OCI-LY1 (cell line): ENCODE measurements at regions not wholly inside any gene's neighbourhood (a gene's known extent, or its start where the extent isn't known, plus 50 kb on each side); places are given as distances from the start of the nearest gene placed in this dataset.

Experiments used
- H2AFZ ChIP-seq: fragments of 200-600 bp; sonication (generic), shearing (Covaris generic); 2 replicates; pipeline ENCODE4 v1.6.0; 2014; ENCODE audit warnings: antibody characterized with exemption, mild to moderate bottlenecking, low read length
- H3F3A ChIP-seq: fragments of 200-600 bp; sonication (generic), shearing (Covaris generic); 2 replicates; pipeline ENCODE4 v1.6.0; 2014; ENCODE audit warnings: mild to moderate bottlenecking, antibody characterized with exemption, low read length, moderate library complexity; ENCODE audit not compliant: insufficient read depth
- H3K27ac ChIP-seq: fragments of 200-600 bp; sonication (generic); 2 replicates; pipeline ENCODE4 v1.5.1; 2014; ENCODE audit warnings: low read length, mixed run types, mild to moderate bottlenecking, low read depth; ENCODE audit not compliant: poor library complexity, severe bottlenecking
- H3K27me3 ChIP-seq: fragments of 200-600 bp; sonication (generic); 2 replicates; pipeline ENCODE4 v1.6.0; 2014; ENCODE audit warnings: antibody characterized with exemption, mild to moderate bottlenecking, low read length, moderate library complexity; ENCODE audit not compliant: insufficient read depth
- H3K36me3 ChIP-seq: fragments of 200-600 bp; sonication (generic); 2 replicates; pipeline ENCODE4 v1.6.1; 2014; ENCODE audit warnings: mild to moderate bottlenecking, antibody characterized with exemption, low read length, moderate library complexity, mixed read lengths; ENCODE audit not compliant: insufficient read depth
- H3K4me1 ChIP-seq: fragments of 200-600 bp; sonication (generic); 2 replicates; pipeline ENCODE4 v1.5.1; 2014; ENCODE audit warnings: mild to moderate bottlenecking, low read length, moderate library complexity; ENCODE audit not compliant: insufficient read depth, severe bottlenecking
- H3K4me2 ChIP-seq: fragments of 200-600 bp; sonication (generic), shearing (Covaris generic); 2 replicates; pipeline ENCODE4 v1.6.1; 2014; ENCODE audit warnings: low read length
- H3K4me3 ChIP-seq: fragments of 200-600 bp; sonication (generic); 2 replicates; pipeline ENCODE4 v1.5.1; 2014; ENCODE audit warnings: low read length, low read depth, mild to moderate bottlenecking, mixed read lengths; ENCODE audit not compliant: poor library complexity, severe bottlenecking
- H3K79me2 ChIP-seq: fragments of 200-600 bp; shearing (Covaris generic); 2 replicates; pipeline ENCODE4 v1.6.1; 2016; ENCODE audit warnings: mixed run types, low read length, mixed read lengths; ENCODE audit not compliant: insufficient read depth
- H3K9ac ChIP-seq: fragments of 200-600 bp; sonication (generic), shearing (Covaris generic); 2 replicates; pipeline ENCODE4 v1.6.1; 2014; ENCODE audit warnings: mild to moderate bottlenecking, low read length, mixed read lengths
- H3K9me2 ChIP-seq: fragments of 200-600 bp; sonication (generic), shearing (Covaris generic); 2 replicates; pipeline ENCODE4 v1.6.1; 2014; ENCODE audit warnings: low read depth, mild to moderate bottlenecking, low read length, mixed read lengths
- H3K9me3 ChIP-seq: fragments of 200-600 bp; shearing (Covaris generic); 2 replicates; pipeline ENCODE4 v1.6.1; 2014; ENCODE audit warnings: low read length, mixed read lengths
- H4K20me1 ChIP-seq: fragments of 200-600 bp; sonication (generic), shearing (Covaris generic); 2 replicates; pipeline ENCODE4 v1.6.0; 2016; ENCODE audit warnings: mild to moderate bottlenecking, low read length; ENCODE audit not compliant: insufficient read depth
- CTCF ChIP-seq: fragments of 200-600 bp; sonication (generic), shearing (Covaris generic); IDR thresholded peaks from 2 replicates; pipeline ENCODE4 v1.5.1; 2017; ENCODE audit warnings: mild to moderate bottlenecking, antibody characterized with exemption, low read length, moderate library complexity, mixed read lengths
- EZH2 ChIP-seq: fragments of 200-600 bp; sonication (generic), shearing (Covaris generic); IDR thresholded peaks from 2 replicates; pipeline ENCODE4 v1.8.0; 2017; ENCODE audit warnings: borderline replicate concordance, mixed run types, mild to moderate bottlenecking, antibody characterized with exemption, low read length, moderate library complexity, mixed read lengths

- Histone ChIP-seq H3K9ac (no peak overlapping the region), H3K4me1 (peaks cover 18% of the 10 kb centered on the region), H4K20me1 (no peaks in the 10 kb centered on the region), H3K36me3 (no peaks in the 10 kb centered on the region), H3K4me3 (no peak overlapping the region), H3K9me3 (no peaks in the 10 kb centered on the region), H3K27ac (no peak overlapping the region), H3K4me2 (no peak overlapping the region), H3F3A (no peaks in the 10 kb centered on the region), H3K79me2 (no peaks in the 10 kb centered on the region), H3K9me2 (no peaks in the 10 kb centered on the region), H2AFZ (no peak overlapping the region), H3K27me3 (no peaks in the 10 kb centered on the region)
- TF ChIP-seq EZH2 (no peak), CTCF (no peak)
These were observed 86.3 kb upstream of the PELI1 start for GRCh38 chr2:64230540-64230939.

- H3K9me3 ChIP-seq: no peaks in the 10 kb centered on the region
These were observed 88.0 kb upstream of the PELI1 start for GRCh38 chr2:64232266-64232665.

GRCh38 chr2:64233376-64233922 lies 89.2 kb upstream of the PELI1 start:
- H3K9ac ChIP-seq: no peak overlapping the region
- no peaks in the 10 kb centered on the region for H3K79me2 ChIP-seq
- no peaks in the 10 kb centered on the region for H3K36me3 ChIP-seq
- peaks cover 7% of the 10 kb centered on the region for H3K4me1 ChIP-seq
- TF ChIP-seq EZH2 (no peak), CTCF (no peak)
- no peak overlapping the region for H3K27ac ChIP-seq
- H3F3A ChIP-seq: no peaks in the 10 kb centered on the region
- no peak overlapping the region for H3K4me3 ChIP-seq
- no peaks in the 10 kb centered on the region for H3K9me2 ChIP-seq
- no peak overlapping the region for H3K4me2 ChIP-seq
- no peak overlapping the region for H2AFZ ChIP-seq
- no peaks in the 10 kb centered on the region for H4K20me1 ChIP-seq
- no peaks in the 10 kb centered on the region for H3K27me3 ChIP-seq
- H3K9me3 ChIP-seq: no peaks in the 10 kb centered on the region

More at GRCh38 chr2:64232266-64232665, 88.0 kb upstream of the PELI1 start:
- Histone ChIP-seq H3F3A (no peaks in the 10 kb centered on the region), H3K79me2 (no peaks in the 10 kb centered on the region), H3K4me1 (peaks cover 18% of the 10 kb centered on the region), H3K27me3 (no peaks in the 10 kb centered on the region), H3K4me2 (no peak overlapping the region), H2AFZ (no peak overlapping the region), H3K9ac (no peak overlapping the region), H3K36me3 (no peaks in the 10 kb centered on the region), H4K20me1 (no peaks in the 10 kb centered on the region), H3K4me3 (no peak overlapping the region), H3K27ac (no peak overlapping the region), H3K9me2 (no peaks in the 10 kb centered on the region)
- TF ChIP-seq CTCF (no peak), EZH2 (no peak)
